ENCODE measurements at regions not wholly inside any gene's neighbourhood (a gene's known extent, or its start where the extent isn't known, plus 50 kb on each side); places are given as distances from the start of the nearest gene placed in this dataset.

- TF ChIP-seq CTCF (IDR thresholded peaks at IDR 0.05) = no peak
- TF ChIP-seq EP300 (IDR thresholded peaks at IDR 0.05) = no peak
- TF ChIP-seq POLR2A (IDR thresholded peaks at IDR 0.05) = no peak
Observed at GRCh38 chr3:90261481-90262433, 1154.3 kb downstream of the EPHA3 start.
